Urothelium cell line (cell line): ENCODE measurements at regions not wholly inside any gene's neighbourhood (a gene's known extent, or its start where the extent isn't known, plus 50 kb on each side); places are given as distances from the start of the nearest gene placed in this dataset.
"Not testable (repeated sequence)": the region's sequence is repeated elsewhere in the genome, so short reads cannot be mapped to it uniquely, and the experiment has no call there.

ENCODE experiments used
- DNase-seq: peaks from one replicate; pipeline ENCODE4 v3.0.0; 2011; ENCODE audit warnings: low spot score, mixed read lengths
- FAIRE-seq: peaks from 2 replicates; lab custom pipeline; 2011; peaks lifted over from hg19 to GRCh38; lab: Jason Lieb, UNC

DNA sequence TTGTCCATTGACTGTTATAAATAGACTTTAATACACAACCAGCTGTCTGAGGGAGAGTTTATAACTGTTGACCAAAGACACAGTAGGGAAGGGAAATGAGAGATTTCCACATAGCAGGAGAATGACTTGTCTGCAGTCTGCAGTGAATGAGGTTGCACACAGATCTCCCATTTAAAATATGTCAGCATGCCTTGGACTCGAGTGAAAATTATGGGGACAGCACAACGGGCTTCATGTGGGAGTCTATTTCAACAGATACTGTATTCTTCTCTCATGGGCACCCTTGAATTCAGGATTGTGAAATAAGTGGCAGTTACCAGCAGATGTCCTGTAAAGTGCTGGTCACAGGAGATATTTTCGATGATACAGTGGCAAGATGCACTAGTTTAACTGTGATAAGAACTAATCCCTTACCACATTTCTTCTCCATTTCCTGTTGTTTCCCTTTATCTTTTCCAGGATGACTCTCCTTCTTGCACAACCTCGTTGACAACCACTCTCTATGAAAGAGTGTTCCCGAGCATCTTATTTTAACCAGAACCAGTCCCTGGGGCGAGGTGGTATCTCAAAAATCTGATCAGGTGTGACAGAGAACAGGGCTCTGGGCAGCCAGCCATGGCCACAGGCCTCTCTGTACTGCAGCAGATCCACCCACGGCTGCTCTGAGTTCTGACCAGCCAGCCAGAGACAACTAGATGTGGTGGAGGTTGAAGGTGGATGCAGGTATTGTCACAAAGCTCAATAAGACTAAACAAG lies 51.5 kb upstream of the MAP3K1 start:
- FAIRE-seq (no peak), DNase-seq (no peak)

DNA sequence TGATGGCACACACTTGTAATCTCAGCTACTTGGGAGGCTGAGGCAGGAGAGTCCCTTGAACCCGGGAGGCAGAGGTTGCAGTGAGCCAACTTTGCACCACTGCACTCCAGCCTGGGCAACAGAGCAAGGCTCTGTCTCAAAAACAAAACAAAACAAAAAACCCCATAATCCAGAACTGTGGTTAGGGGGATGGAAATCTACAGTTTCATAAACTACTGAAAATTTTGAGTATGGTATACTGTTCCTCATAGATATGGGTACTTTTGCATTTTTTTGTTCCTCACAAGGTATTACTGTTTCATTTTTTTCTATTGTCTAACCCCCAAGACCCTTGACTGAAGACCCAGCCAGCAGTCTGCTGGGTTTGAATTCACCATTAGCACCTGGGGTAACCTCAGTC lies 52.2 kb upstream of the MAP3K1 start:
- FAIRE-seq (no peak), DNase-seq (no peak)

DNA sequence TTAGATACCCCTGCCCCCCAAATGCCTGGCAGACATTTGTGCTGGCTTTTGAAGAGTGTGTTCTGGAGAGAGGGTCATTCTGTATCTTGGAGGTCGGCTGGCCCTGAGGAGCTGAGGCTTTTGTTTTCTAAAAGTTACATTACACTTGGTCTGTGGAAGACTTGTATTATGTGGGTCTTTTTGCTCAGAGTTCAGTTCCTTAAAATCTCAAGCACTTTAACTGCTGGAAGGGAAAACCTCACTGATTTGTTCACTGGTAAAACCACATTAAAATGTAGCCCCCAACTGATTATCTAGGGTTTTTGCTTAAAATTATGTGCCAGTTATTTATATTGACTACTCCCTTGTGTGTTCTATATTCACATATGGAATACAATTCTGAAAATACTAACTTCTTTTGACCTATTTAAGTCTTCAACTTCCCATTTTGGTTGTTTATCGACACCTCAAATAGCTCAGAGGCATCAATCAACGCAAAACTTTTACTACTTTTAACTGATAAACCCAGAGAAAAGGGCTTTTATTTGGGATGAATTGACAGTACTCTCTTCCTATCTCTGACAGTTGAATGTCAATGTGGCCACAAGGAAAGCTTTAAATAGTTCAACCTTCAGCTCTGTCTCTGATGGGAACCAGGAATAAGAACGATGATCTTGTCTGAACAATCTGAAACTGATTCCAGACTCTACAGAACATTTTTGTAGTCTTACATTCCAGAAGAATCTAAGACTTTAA lies 54.0 kb upstream of the MAP3K1 start:
- no peak for FAIRE-seq
- no peak for DNase-seq

DNA sequence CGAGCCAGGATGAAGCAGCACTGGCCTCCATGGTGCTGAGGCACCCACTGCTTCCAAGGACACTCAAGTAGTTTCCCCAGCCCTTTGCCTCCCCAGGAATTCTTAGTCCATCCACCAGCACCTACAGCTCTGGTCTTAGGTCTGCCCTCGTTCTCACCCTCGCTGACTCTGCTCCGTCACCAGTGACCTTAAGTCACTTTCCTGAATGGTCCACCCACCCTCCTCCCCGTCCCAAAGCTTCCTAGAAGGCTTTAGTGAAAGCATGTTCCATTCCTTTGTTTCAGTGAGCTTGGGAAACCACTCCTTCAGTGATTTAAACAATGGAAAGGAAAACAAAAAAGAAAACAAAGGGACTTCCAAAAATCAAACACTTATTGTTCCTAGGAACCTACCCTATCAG lies 54.6 kb upstream of the MAP3K1 start:
- FAIRE-seq (no peak), DNase-seq (no peak)

DNA sequence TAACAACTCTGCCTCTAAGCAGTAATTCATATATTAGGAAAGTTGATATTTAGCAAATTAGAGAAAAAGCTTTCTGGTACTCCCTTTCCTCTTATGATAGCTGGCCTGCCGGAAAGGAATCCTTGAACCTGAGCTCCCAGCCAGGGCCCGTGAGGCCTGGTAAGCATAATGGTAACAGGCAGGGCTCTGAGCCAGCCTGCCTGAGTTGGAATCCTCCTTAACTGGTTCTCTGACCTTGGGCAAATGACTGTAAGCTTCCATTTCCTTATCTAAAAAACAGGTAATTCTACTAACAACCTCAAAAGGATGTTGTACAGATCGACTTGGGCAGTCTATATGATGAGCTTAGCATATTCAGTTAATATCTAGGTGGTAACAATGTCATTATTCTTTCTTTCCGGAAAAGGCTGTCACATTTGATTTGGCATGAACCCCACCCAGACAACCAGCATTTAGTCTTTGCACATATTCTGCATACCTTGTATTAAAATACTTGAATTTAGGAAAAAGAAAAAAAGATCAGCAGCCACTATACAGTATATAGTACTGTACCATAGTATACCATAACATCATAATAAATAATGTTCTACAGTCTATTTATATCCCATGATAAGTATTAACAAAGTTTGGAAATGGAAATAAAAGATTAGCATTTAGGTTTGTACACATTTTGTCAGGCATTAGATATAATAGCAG lies 55.7 kb upstream of the MAP3K1 start:
- no peak for DNase-seq
- no peak for FAIRE-seq

DNA sequence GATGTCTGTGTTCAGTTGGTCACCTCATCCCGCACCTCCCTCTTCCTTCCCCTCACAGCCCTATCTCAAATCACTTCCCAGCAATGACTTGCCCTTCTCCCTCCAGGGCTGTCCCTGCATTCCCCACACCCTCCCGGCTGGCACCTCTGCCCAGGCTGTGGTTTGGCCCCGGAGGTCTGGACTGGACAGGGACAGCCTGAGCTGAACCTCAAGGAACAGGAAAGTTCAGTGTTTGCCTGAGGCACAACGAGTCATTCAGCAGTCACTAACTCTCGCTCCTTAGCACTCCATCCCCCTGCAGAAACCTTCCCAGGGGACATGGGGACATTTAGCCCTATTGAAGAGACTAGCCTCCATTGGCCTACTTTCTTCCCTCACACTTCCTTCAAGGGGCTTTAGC lies 58.3 kb upstream of the MAP3K1 start:
- FAIRE-seq (no peak), DNase-seq (no peak)

DNA sequence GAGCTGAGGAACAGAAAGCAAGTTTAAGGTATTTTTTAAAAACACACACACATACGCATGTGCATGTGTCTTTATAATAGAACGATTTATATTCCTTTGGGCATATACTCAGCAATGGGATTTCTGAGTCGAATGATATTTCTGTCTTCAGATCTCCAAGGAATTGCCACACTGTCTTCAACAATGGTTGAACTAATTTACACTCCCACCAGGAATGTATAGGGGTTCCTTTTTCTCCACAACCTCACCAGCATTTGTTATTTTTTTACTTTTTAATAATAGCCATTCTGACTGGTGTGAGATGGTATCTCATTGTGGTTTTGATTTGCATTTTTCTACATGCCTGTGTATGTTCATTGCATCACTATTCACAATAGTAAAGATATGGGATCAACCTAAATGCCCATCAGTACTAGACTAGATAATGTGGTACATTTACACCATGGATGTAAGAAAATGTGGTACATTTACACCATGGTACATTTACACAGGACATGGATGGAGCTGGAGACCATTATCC lies 60.3 kb upstream of the MAP3K1 start:
- DNase-seq = no peak
- FAIRE-seq = no peak

DNA sequence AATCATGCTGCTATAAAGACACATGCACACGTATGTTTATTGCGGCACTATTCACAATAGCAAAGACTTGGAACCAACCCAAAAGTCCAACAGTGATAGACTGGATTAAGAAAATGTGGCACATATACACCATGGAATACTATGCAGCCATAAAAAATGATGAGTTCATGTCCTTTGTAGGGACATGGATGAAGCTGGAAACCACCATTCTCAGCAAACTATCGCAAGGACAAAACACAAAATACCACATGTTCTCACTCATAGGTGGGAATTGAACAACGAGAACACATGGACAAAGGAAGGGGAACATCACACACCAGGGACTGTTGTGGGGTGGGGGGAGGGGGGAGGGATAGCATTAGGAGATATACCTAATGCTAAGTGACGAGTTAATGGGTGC lies 61.8 kb upstream of the MAP3K1 start:
- not testable (repeated sequence) for FAIRE-seq, DNase-seq

DNA sequence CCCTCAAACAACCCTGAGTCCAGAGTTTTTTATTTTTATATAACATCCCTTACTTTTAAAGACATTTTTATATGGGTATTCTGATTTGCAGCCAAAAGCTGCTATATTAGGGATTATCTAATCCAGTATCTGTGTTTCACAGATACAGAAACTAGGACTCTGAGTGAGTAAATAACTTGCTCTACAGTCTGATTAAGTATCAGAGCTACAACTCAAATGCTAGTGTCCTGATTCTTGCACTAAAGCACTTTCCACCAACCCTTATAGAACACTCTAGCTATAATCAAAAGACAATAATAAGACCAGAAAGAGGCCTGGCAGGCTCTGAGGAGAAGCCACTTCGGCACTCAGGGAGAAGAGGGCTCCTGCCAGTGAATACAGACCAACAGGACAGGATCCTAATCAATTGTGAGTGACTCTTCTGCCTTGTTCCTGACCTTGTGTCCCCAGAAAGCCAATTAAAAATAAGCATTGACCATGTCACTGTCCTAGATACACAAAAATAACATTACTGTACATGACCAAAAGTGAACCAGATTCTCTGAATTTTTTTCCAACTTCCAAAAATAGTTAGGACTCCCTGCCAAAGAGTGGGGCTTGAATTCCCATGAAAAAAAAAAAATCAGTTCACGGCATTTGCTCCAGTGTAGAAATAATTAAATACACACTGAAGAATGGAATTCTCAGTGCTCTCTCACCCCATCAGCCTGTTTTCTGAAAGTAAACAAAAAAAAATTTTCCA lies 63.6 kb upstream of the MAP3K1 start:
- DNase-seq (no peak), FAIRE-seq (no peak)

DNA sequence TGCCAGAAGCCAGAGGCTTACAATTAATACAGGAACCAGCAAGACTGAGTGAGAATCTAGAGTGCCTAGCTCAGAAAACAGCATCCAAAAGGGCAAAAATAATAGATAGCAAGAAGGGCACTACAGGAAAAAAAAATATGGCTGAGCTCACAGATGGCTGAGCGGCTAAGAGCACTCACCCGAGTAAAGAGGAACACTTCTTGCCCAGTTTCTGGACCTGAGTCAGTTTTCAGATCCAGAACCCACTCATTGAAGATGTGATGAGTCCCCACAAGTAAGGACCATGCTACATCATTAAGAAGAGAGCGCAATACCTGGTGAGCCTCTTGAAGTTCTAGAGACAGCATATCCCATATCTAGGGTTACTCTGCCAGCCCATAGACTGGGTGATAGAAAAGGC lies 65.5 kb upstream of the MAP3K1 start:
- DNase-seq (no peak), FAIRE-seq (no peak)

DNA sequence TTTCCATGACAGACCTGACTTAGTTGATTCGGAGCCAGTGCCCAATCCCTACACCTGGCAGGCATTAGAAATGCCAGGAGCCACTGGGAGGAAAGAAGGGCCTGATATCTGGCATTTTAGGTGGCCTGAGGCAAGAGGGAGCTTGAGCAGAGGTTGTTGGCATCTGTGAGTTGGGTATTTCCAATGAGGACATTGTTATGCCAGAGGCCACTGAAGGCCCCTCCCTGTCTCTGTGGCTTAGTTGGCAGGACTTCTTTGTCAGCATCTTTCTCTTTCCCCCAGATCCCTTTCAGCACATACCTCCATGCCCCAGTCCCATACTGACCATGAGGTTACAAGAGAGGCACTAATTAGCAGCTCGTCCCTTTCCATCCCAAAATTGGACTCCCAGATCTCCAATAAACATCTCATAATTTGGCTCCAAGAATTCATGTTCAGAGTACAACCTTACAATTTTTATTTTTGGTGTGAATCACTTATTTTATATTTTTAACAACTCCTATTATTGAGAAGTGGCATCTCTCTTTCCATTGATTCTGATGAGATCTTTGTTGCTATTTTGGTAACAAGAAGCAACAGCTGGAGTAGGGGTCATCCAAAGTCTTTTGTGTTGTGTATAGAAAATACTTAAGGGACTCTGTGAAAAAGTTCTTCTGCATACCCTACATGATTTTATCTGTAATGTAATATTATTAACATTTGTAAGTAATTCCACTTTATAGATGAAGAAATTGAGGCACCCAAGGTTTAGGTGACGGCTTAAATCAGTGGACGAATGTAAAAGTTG lies 68.6 kb upstream of the MAP3K1 start:
- no peak for FAIRE-seq
- DNase-seq = no peak

DNA sequence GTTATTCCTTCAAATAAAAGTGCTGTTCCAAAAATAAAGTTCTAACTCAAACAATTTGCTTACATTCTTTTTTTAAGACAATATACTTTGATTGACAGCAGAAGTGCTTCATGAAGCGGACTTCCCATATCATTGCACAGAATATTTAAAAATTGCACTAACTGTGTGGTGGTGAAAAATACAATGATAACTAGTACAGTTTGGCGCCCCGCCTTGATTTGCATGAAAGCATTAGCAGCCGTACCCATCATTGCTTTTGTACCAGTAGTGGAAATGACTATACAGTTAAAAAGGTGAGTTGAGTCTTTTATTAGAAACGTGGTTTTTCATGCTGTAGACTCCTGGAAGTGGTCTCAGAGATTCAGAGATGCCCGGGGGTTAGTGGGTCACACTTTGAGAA lies 69.5 kb upstream of the MAP3K1 start:
- FAIRE-seq = no peak
- DNase-seq = no peak

DNA sequence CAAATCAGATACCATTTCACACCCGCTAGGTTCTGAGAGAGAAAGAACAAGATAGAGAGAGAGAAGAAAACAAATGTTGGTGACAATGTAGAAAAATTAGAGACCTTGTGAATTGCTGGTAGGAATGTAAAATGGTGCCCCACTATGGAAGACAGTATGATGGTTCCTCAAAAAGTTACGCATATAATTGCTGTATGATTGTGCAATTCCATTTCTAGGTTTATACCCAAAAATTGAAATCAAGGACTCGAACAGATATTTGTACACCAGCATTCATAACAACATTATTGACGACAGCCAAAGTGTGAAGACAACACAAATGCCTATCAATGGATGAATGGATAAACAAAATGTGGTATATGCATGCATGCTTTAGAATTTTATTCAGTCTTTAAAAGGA lies 74.5 kb upstream of the MAP3K1 start:
- FAIRE-seq (no peak), DNase-seq (no peak)

DNA sequence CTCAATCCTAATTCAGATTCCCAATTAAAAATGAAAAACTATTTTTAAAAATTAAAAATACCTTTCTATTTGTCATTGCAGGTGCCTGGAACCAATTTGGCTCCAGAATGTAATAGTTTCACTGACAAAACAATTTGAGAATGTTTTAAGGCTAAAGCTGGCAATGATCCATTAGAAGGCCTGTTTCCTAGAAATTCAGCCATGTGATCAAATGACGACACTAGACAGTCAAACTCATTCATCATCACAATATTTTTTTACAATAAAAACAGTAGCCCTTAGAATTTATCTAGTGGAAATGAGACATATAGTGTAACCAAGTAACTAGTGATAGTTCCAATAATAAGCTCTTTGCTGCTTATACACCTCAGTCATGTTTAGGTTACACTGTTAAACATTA lies 75.4 kb upstream of the MAP3K1 start:
- no peak for FAIRE-seq

DNA sequence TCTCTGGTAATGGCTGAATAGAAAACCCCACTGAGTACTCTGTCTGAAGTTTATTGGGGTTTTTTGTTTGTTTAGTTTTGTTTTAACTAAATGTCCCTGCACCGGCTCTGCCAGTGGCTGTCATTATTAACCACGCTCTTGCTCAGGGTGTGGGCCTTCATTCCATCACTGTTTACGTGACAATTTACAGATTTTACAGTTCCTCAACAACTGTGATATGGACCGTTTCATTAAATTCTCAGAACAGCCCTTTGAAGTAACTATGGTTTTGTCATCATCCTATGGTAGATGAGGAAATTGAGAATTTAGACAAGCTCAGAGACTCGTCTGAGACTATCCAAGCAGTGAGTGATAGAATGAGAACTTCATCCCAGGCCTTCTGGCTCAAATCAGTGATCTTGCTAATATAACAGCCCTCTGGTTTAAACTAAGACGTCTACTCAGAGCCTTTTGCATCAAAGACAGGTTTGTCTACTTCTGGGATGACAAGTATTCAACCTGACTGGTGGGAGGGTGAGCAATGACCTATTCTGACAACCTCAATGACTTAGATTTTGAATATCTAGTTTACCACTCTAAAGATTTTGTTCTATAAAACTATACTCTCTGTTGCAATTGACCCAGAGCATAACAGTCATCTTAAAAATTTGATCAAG lies 77.3 kb upstream of the MAP3K1 start:
- DNase-seq = no peak
- FAIRE-seq = no peak

More for the DNA sequence above, 75.4 kb upstream of the MAP3K1 start:
- DNase-seq = no peak

DNA sequence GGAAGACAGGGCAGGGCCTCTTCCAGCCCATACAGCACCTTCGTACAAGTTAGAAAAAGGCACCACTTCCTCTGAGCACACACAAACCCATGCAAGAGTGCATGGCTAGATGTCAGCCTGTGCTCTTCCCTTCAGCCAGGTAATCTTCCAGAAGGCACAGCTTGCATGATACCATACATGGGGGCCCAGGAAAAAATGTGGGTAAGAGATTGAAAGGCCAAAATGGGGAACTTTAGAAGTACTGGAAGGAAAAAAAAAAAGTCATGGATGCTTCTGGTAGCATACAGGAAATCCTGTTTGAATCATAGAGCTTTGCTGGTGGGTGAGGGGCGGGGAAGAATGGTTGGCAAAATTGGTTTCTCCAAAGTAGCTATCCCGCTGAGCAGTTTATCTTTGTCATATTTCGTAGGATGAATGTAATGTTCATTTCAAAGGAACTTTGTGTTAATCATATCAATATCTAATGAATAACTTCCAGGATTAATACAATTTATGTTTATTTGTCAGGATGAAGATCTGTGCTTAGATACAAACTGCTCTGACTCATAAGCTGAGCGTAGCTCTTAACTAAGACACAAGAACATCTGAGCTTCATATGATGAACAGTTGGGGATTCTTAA lies 78.2 kb upstream of the MAP3K1 start:
- DNase-seq (no peak), FAIRE-seq (no peak)

DNA sequence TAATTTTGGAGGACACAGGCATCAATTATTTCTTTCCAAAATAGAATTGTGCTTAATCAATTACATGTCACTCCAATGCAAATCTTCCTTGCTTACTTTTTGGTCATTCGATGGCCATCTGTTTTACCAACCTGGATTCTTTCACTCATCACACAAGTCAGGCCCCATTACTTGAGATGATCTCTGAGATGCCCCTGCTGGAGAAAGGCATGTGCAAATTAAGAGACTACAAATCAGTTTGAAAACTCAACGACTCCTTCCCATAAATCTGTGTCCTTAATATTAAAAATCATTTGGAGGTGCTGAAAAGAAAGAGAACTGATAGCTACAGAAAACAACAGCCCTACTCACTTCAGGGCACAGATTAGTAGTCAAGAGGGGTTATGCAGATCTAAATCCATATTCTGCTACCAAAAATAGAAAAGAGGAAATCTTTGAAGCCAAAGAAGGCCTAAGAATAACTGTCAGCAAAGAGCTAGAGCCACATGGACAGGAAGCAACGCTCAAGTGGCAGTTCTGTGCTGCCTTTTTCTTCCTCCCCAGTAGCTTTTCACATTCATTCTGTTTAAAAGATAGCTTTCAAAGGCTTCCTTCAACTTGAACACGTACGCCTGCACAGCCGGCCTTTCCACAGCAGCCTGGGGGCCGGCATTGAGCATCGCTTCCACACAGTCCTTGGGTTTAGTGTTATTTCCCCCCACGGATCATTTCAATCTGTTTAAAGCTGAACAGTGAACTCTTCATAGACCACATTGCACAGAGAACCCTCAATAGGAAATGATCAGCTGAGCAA lies 79.3 kb upstream of the MAP3K1 start:
- FAIRE-seq = no peak
- DNase-seq = no peak

DNA sequence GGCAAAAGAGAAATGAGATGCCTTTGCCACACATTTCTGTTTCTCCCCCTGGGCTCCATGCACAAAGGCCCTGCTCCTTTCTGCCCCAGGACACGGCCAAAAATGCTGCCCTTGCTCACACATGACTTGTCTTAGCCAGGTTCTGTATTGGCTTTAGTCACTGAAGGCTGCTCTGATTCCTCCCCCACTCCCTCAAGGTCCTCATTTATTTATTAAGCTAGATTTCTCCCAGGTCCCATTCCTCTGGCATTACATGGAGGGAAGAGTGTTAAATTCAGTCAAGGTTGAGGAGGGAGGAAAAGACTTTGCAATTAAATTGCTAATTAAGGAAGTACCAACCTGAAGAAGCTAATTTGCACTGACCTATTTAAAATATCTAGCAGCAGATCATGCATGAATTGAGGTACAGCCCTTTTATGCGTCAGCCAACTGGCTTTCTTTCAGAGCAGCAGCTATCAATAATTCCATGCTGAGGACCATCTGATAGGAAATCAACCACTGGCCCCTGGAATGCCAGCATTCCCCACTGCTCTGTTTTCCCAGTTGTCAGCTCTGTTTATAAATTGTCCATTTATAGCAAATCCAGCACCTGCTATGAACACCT lies 81.2 kb upstream of the MAP3K1 start:
- FAIRE-seq (no peak), DNase-seq (no peak)
